WTC11 (cell line): ENCODE measurements at regions not wholly inside any gene's neighbourhood (a gene's known extent, or its start where the extent isn't known, plus 50 kb on each side); places are given as distances from the start of the nearest gene placed in this dataset.

Source experiments
- ATAC-seq: fragments of 200-7000 bp; cut with Tn5 transposase; 2 replicates; pipeline ENCODE4 v1.10.0; 2021; ENCODE audit warnings: mild to moderate bottlenecking, moderate library complexity
- CTCF ChIA-PET: fragments of 300-600 bp; sonication (Branson Sonifier 250); formaldehyde crosslinking; loops from one replicate; lab custom pipeline; 2021; ENCODE audit warnings: antibody characterized with exemption; lab: Charles Lee
- POLR2A ChIA-PET: fragments of 350-600 bp; sonication (Branson Sonifier 250); formaldehyde crosslinking; loops from one replicate; lab custom pipeline; 2021; ENCODE audit warnings: antibody characterized with exemption; lab: Charles Lee
- DNase-seq: peaks from one replicate; pipeline ENCODE4 v3.0.0; 2021; ENCODE audit warnings: low spot score
- H3K27ac Mint-ChIP-seq: 2 replicates; pipeline ENCODE4 v1.8.0; 2021; ENCODE audit warnings: mixed read lengths
- H3K27me3 Mint-ChIP-seq: 2 replicates; pipeline ENCODE4 v1.8.0; 2021; ENCODE audit warnings: low read depth, mild to moderate bottlenecking, moderate library complexity, mixed read lengths
- H3K36me3 Mint-ChIP-seq: 2 replicates; pipeline ENCODE4 v1.8.0; 2021; ENCODE audit warnings: mixed read lengths
- H3K4me1 Mint-ChIP-seq: 2 replicates; pipeline ENCODE4 v1.8.0; 2022; ENCODE audit warnings: mixed read lengths
- H3K4me3 Mint-ChIP-seq: 2 replicates; pipeline ENCODE4 v1.8.0; 2021; ENCODE audit warnings: mild to moderate bottlenecking, moderate library complexity, mixed read lengths
- H3K9me3 Mint-ChIP-seq: 2 replicates; pipeline ENCODE4 v1.8.0; 2021; ENCODE audit warnings: mixed read lengths
- CREM ChIP-seq: sonication (generic); formaldehyde crosslinking; IDR thresholded peaks from 2 replicates; pipeline ENCODE4 v1.8.1; 2022; ENCODE audit warnings: mild to moderate bottlenecking, missing genetic modification reagents, moderate library complexity
- CTCF ChIP-seq: fragments of 200-600 bp; IDR thresholded peaks from 2 replicates; pipeline ENCODE4 v1.8.0; 2022; ENCODE audit warnings: antibody characterized with exemption
- FOXP1 ChIP-seq: sonication (generic); formaldehyde crosslinking; IDR thresholded peaks from 2 replicates; pipeline ENCODE4 v1.8.0; 2022; ENCODE audit warnings: missing genetic modification reagents, mild to moderate bottlenecking, moderate library complexity, borderline replicate concordance
- GTF2I ChIP-seq: fragments of 250-450 bp; sonication (Bioruptor Pico); conservative IDR thresholded peaks from 2 replicates; pipeline ENCODE4 v1.4.0; 2021; ENCODE audit warnings: mild to moderate bottlenecking
- HMGA2 ChIP-seq: fragments of 250-450 bp; sonication (Bioruptor Pico); IDR thresholded peaks from 2 replicates; pipeline ENCODE4 v1.4.0; 2021; ENCODE audit warnings: mild to moderate bottlenecking, moderate library complexity
- JUN ChIP-seq: sonication (generic); formaldehyde crosslinking; IDR thresholded peaks from 2 replicates; pipeline ENCODE4 v1.8.0; 2023; ENCODE audit warnings: mild to moderate bottlenecking, missing genetic modification reagents
- MLX ChIP-seq: sonication (generic); formaldehyde crosslinking; IDR thresholded peaks from 2 replicates; pipeline ENCODE4 v1.8.1; 2023; ENCODE audit warnings: mild to moderate bottlenecking, missing genetic modification reagents, moderate library complexity
- OVOL2 ChIP-seq: fragments of 250-450 bp; sonication (Bioruptor Pico); IDR thresholded peaks from 2 replicates; pipeline ENCODE4 v1.9.0; 2021; ENCODE audit warnings: mild to moderate bottlenecking, borderline replicate concordance
- PREB ChIP-seq: sonication (generic); formaldehyde crosslinking; IDR thresholded peaks from 2 replicates; pipeline ENCODE4 v1.8.1; 2022; ENCODE audit warnings: mild to moderate bottlenecking, missing genetic modification reagents, moderate library complexity, borderline replicate concordance
- SOX15 ChIP-seq: fragments of 250-450 bp; sonication (Bioruptor Pico); IDR thresholded peaks from 2 replicates; pipeline ENCODE4 v1.9.0; 2021; ENCODE audit warnings: mild to moderate bottlenecking
- SP1 ChIP-seq: sonication (generic); formaldehyde crosslinking; conservative IDR thresholded peaks from 2 replicates; pipeline ENCODE4 v1.8.1; 2022; ENCODE audit warnings: missing genetic modification reagents
- TEAD1 ChIP-seq: sonication (generic); formaldehyde crosslinking; IDR thresholded peaks from 2 replicates; pipeline ENCODE4 v1.8.0; 2022; ENCODE audit warnings: mild to moderate bottlenecking, missing genetic modification reagents
- TEAD4 ChIP-seq: sonication (generic); formaldehyde crosslinking; IDR thresholded peaks from 2 replicates; pipeline ENCODE4 v1.8.0; 2022; ENCODE audit warnings: mild to moderate bottlenecking, missing genetic modification reagents
- USF1 ChIP-seq: sonication (generic); formaldehyde crosslinking; IDR thresholded peaks from 2 replicates; pipeline ENCODE4 v1.8.0; 2022; ENCODE audit warnings: mild to moderate bottlenecking, missing genetic modification reagents
- ZNF232 ChIP-seq: sonication (generic); formaldehyde crosslinking; IDR thresholded peaks from 2 replicates; pipeline ENCODE4 v1.8.0; 2022; ENCODE audit warnings: mild to moderate bottlenecking, missing genetic modification reagents
- ZNF263 ChIP-seq: sonication (generic); formaldehyde crosslinking; IDR thresholded peaks from 2 replicates; pipeline ENCODE4 v1.8.1; 2022; ENCODE audit warnings: low read depth, mild to moderate bottlenecking, moderate library complexity, missing genetic modification reagents
- ZNF396 ChIP-seq: fragments of 250-450 bp; sonication (Bioruptor Pico); IDR thresholded peaks from 2 replicates; pipeline ENCODE4 v1.8.0; 2021; ENCODE audit warnings: mild to moderate bottlenecking, moderate library complexity, borderline replicate concordance
- ZNF671 ChIP-seq: fragments of 250-450 bp; sonication (Bioruptor Pico); IDR thresholded peaks from 2 replicates; pipeline ENCODE4 v1.8.0; 2021; ENCODE audit warnings: mild to moderate bottlenecking
- TF ChIP-seq, protein P1 (sequence below): sonication (generic); formaldehyde crosslinking; IDR thresholded peaks from 2 replicates; pipeline ENCODE4 v1.8.0; 2022; ENCODE audit warnings: mild to moderate bottlenecking, missing genetic modification reagents
- TF ChIP-seq, protein P2 (sequence below): fragments of 250-450 bp; sonication (Bioruptor Pico); IDR thresholded peaks from 2 replicates; pipeline ENCODE4 v1.8.0; 2021; ENCODE audit warnings: mild to moderate bottlenecking
- TF ChIP-seq, protein P3 (sequence below): sonication (generic); formaldehyde crosslinking; IDR thresholded peaks from 2 replicates; pipeline ENCODE4 v1.8.1; 2023; ENCODE audit warnings: mild to moderate bottlenecking, missing genetic modification reagents

- peaks cover 2% of the 10 kb centered on the region; the same call in 1 of the 2 replicates for H3K27me3 Mint-ChIP-seq
- TF ChIP-seq USF1 (CRISPR knock-in tag), result no peak
- peaks cover 4% of the 10 kb centered on the region; the same call in 1 of the 2 replicates for H3K9me3 Mint-ChIP-seq
- H3K4me3 Mint-ChIP-seq, result no peak overlapping the region
- no peaks in the 10 kb centered on the region for H3K36me3 Mint-ChIP-seq
- CTCF ChIA-PET, result no interaction called here
- POLR2A ChIA-PET, result no interaction called here
- peaks cover 58% of the 10 kb centered on the region for H3K4me1 Mint-ChIP-seq
- H3K27ac Mint-ChIP-seq, result no peak overlapping the region
- DNase-seq (no peak), ATAC-seq (no peak)
These were observed 143.8 kb upstream of the FOXF1 start for GRCh38 chr16:86366481-86366880.

GRCh38 chr16:86367291-86368072, 142.8 kb upstream of the FOXF1 start:
- Mint-ChIP-seq H3K36me3 (no peaks in the 10 kb centered on the region), H3K4me1 (peaks cover 53% of the 10 kb centered on the region), H3K27ac (no peak overlapping the region)
- DNase-seq, result no peak
- POLR2A ChIA-PET, result no interaction called here
- TF ChIP-seq TEAD1 (CRISPR knock-in tag) (no peak), CREM (CRISPR knock-in tag) (no peak), SP1 (CRISPR knock-in tag) (no peak), ZNF232 (CRISPR knock-in tag) (no peak), ZNF396 (CRISPR knock-in tag) (no peak), CTCF (no peak)
- TF ChIP-seq, protein P1, sequence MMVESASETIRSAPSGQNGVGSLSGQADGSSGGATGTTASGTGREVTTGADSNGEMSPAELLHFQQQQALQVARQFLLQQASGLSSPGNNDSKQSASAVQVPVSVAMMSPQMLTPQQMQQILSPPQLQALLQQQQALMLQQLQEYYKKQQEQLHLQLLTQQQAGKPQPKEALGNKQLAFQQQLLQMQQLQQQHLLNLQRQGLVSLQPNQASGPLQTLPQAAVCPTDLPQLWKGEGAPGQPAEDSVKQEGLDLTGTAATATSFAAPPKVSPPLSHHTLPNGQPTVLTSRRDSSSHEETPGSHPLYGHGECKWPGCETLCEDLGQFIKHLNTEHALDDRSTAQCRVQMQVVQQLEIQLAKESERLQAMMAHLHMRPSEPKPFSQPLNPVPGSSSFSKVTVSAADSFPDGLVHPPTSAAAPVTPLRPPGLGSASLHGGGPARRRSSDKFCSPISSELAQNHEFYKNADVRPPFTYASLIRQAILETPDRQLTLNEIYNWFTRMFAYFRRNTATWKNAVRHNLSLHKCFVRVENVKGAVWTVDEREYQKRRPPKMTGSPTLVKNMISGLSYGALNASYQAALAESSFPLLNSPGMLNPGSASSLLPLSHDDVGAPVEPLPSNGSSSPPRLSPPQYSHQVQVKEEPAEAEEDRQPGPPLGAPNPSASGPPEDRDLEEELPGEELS (CRISPR knock-in tag), result no peak
- TF ChIP-seq, protein P2, sequence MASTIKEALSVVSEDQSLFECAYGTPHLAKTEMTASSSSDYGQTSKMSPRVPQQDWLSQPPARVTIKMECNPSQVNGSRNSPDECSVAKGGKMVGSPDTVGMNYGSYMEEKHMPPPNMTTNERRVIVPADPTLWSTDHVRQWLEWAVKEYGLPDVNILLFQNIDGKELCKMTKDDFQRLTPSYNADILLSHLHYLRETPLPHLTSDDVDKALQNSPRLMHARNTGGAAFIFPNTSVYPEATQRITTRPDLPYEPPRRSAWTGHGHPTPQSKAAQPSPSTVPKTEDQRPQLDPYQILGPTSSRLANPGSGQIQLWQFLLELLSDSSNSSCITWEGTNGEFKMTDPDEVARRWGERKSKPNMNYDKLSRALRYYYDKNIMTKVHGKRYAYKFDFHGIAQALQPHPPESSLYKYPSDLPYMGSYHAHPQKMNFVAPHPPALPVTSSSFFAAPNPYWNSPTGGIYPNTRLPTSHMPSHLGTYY (CRISPR knock-in tag), result no peak
- TF ChIP-seq, all 79 proteins: peak for 0
- ATAC-seq, result no peak
- CTCF ChIA-PET, result interaction anchor here (1.0 kb wide), 1 partner anchor 27 kb away, joined by 4 read pairs; no protein-coding TSS in a partner anchor
- Mint-ChIP-seq H3K4me3 (no peak overlapping the region), H3K27me3 (peaks cover 2% of the 10 kb centered on the region; the same call in 1 of the 2 replicates), H3K9me3 (peaks cover under 1% of the 10 kb centered on the region; the same call in 1 of the 2 replicates)

GRCh38 chr16:86368261-86368660, 142.1 kb upstream of the FOXF1 start:
- H3K27me3 Mint-ChIP-seq, result peaks cover 2% of the 10 kb centered on the region; the same call in 1 of the 2 replicates
- DNase-seq (no peak), ATAC-seq (no peak)
- H3K9me3 Mint-ChIP-seq, result peaks cover 2% of the 10 kb centered on the region
- POLR2A ChIA-PET, result no interaction called here
- peaks cover 45% of the 10 kb centered on the region for H3K4me1 Mint-ChIP-seq
- no peak overlapping the region for H3K27ac Mint-ChIP-seq
- CTCF ChIA-PET, result interaction anchor here (1.0 kb wide), 1 partner anchor 28 kb away, joined by 4 read pairs; no protein-coding TSS in a partner anchor
- H3K4me3 Mint-ChIP-seq, result no peak overlapping the region
- no peaks in the 10 kb centered on the region for H3K36me3 Mint-ChIP-seq
- TF ChIP-seq GTF2I (CRISPR knock-in tag) (no peak), PREB (CRISPR knock-in tag) (no peak), SOX15 (CRISPR knock-in tag) (no peak), HMGA2 (no peak), ZNF263 (no peak), FOXP1 (CRISPR knock-in tag) (no peak), ZNF671 (CRISPR knock-in tag) (no peak), OVOL2 (CRISPR knock-in tag) (no peak), MLX (no peak), JUN (CRISPR knock-in tag) (no peak), TEAD4 (no peak)
- TF ChIP-seq, protein P3, sequence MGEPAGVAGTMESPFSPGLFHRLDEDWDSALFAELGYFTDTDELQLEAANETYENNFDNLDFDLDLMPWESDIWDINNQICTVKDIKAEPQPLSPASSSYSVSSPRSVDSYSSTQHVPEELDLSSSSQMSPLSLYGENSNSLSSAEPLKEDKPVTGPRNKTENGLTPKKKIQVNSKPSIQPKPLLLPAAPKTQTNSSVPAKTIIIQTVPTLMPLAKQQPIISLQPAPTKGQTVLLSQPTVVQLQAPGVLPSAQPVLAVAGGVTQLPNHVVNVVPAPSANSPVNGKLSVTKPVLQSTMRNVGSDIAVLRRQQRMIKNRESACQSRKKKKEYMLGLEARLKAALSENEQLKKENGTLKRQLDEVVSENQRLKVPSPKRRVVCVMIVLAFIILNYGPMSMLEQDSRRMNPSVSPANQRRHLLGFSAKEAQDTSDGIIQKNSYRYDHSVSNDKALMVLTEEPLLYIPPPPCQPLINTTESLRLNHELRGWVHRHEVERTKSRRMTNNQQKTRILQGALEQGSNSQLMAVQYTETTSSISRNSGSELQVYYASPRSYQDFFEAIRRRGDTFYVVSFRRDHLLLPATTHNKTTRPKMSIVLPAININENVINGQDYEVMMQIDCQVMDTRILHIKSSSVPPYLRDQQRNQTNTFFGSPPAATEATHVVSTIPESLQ (CRISPR knock-in tag), result no peak
